Mucosa of descending colon (tissue), 3 donors: ENCODE measurements at regions not wholly inside any gene's neighbourhood (a gene's known extent, or its start where the extent isn't known, plus 50 kb on each side); places are given as distances from the start of the nearest gene placed in this dataset.

Source experiments
- ATAC-seq: fragments of 200-7000 bp; cut with Tn5 transposase; one replicate; pipeline ENCODE4 v1.9.1; 2020; ENCODE audit warnings: mild to moderate bottlenecking, moderate library complexity
- DNase-seq, 3 donors: peaks; one replicate each; pipeline ENCODE4 v3.0.0-alpha.2; 2020
- H3K36me3 ChIP-seq: fragments of 200-600 bp; one replicate; pipeline ENCODE4 v1.8.0; 2021; ENCODE audit warnings: low read depth, mild to moderate bottlenecking
- H3K4me1 ChIP-seq: fragments of 200-600 bp; one replicate; pipeline ENCODE4 v1.8.0; 2021; ENCODE audit warnings: low read depth, mild to moderate bottlenecking
- H3K4me3 ChIP-seq: fragments of 200-600 bp; one replicate; pipeline ENCODE4 v1.8.0; 2021; ENCODE audit warnings: mild to moderate bottlenecking
- H3K9me3 ChIP-seq: fragments of 200-600 bp; one replicate; pipeline ENCODE4 v1.8.0; 2021; ENCODE audit warnings: mild to moderate bottlenecking
- CTCF ChIP-seq: fragments of 200-600 bp; IDR thresholded peaks from one replicate; pipeline ENCODE4 v1.8.0; 2022; ENCODE audit warnings: antibody characterized with exemption, mild to moderate bottlenecking
- intact Hi-C, 2 donors: fragments of 100-400 bp; cut with DNase I in 1 of 2; cut with micrococcal nuclease in 1 of 2; formaldehyde crosslinking; loops; one replicate each; pipeline versions ENCODE4 v1.11.0 to v1.11.1; 2022; cut with DNase I, micrococcal nuclease
- donor health status: DM: no; HTN: no; CAD: no; lungs with moderate emphysema.
- donor health status: DM: no; HTN: no; CAD: no.
- donor health status: DM: no; HTN: yes; CAD: no.

- no peak for TF ChIP-seq CTCF
- Histone ChIP-seq H3K9me3 (peaks cover 10% of the 10 kb centered on the region), H3K4me1 (no peaks in the 10 kb centered on the region), H3K36me3 (no peaks in the 10 kb centered on the region), H3K4me3 (no peak overlapping the region)
- no peak for DNase-seq
- no peak for ATAC-seq
- intact Hi-C loops, result no loop called here
These were observed 389.3 kb upstream of the DMAC1 start for GRCh38 chr9:8188723-8189407.

- Histone ChIP-seq H3K36me3 (no peaks in the 10 kb centered on the region), H3K9me3 (no peaks in the 10 kb centered on the region), H3K4me1 (no peaks in the 10 kb centered on the region), H3K4me3 (no peak overlapping the region)
- no peak for TF ChIP-seq CTCF
- intact Hi-C loops, result no loop called here
- ATAC-seq (no peak), DNase-seq (no peak)
These were observed 387.0 kb upstream of the DMAC1 start for GRCh38 chr9:8186560-8186959.

- Histone ChIP-seq H3K9me3 (no peaks in the 10 kb centered on the region), H3K4me1 (no peaks in the 10 kb centered on the region), H3K4me3 (no peak overlapping the region), H3K36me3 (no peaks in the 10 kb centered on the region)
- DNase-seq, result no peak
- ATAC-seq, result no peak
- TF ChIP-seq CTCF, result no peak
- intact Hi-C loops, result no loop called here
These were observed 384.0 kb upstream of the DMAC1 start for GRCh38 chr9:8183618-8184017.

- no peaks in the 10 kb centered on the region for H3K4me1 ChIP-seq
- no peak for DNase-seq
- intact Hi-C loops, result no loop called here
- ATAC-seq, result no peak
- no peaks in the 10 kb centered on the region for H3K36me3 ChIP-seq
- H3K9me3 ChIP-seq, result no peaks in the 10 kb centered on the region
- no peak overlapping the region for H3K4me3 ChIP-seq
- no peak for TF ChIP-seq CTCF
These were observed 379.9 kb upstream of the DMAC1 start for GRCh38 chr9:8179381-8180053.

GRCh38 chr9:8172000-8172399 is 372.4 kb upstream of the DMAC1 start:
- no peak overlapping the region for H3K4me3 ChIP-seq
- H3K36me3 ChIP-seq, result no peaks in the 10 kb centered on the region
- DNase-seq (no peak), ATAC-seq (no peak)
- H3K4me1 ChIP-seq, result no peaks in the 10 kb centered on the region
- intact Hi-C loops, result no loop called here
- TF ChIP-seq CTCF, result no peak
- H3K9me3 ChIP-seq, result no peaks in the 10 kb centered on the region
